Superior temporal gyrus (tissue), 1 donor: ENCODE measurements at regions not wholly inside any gene's neighbourhood (a gene's known extent, or its start where the extent isn't known, plus 50 kb on each side); places are given as distances from the start of the nearest gene placed in this dataset.

Experiments
- DNase-seq: peaks from one replicate; pipeline ENCODE4 v3.0.0-alpha.2; 2016; ENCODE audit errors: extremely low spot score

DNA sequence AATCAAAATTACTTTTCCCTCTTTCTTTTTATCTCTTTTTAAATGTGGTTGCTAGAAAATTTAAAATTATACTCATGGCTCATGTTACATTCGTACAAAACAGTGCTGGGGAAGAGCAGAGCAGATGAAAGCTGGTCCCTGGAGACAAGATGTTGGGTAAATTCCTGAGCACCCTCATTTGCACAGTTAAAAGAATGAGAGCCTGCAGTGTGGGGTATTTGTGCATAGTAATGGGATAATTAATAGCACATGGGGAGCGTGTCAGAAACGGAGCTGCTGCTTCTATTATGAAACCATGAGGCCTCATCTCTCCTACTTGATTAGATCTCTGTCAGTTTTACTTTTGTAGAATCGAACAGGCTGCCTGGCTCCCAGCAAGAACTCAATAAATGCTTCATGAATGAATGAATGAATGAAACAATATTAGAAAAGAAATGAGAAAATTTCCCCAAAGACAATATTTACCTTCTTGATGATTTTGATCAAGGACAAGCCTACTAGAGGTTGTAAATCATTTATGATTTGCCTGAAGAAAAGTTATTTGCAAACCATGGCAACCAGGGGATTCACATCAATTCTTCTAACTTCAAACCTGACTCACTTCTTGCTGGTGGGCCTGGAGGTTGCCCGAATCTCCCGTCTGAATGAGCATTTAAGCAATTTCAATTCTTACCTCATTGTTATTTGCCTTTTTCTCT lies 177.2 kb upstream of the TUT7 start:
- no peak for DNase-seq

DNA sequence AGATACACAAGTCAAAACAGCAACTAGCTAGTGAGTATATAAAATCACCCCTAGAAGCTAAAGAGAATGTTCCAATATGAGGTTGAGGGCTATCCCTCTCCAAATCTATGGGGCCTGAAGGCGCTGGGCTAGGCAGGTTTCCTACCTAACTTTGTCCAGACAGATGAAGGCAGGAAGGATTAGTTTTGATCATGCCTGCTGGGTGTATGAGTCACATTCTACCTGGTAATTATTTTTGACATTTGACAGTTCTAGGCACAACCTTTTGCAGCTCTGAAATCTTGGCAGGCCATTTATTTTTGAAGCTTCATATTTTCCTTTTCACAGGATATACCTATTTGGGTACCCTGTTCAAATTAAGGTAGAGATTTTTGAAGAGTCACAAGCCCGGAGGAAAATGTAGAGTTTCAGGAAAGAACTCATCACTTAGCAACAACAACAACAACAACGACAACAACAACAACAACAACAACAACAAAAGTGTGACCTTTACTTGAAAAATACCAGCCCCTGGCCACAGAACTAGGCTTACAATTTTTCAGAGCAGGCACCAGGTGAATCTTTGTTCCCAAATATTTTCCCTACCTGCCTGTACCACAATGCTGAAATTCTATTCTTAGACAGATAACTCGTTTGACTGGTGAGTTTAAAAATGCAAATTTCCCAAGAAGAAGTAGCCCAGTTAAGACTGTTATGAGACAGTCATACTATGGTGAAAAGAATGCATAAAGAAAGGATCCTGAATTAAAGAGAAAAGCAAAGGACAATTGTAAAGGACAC lies 175.5 kb upstream of the TUT7 start:
- no peak for DNase-seq

DNA sequence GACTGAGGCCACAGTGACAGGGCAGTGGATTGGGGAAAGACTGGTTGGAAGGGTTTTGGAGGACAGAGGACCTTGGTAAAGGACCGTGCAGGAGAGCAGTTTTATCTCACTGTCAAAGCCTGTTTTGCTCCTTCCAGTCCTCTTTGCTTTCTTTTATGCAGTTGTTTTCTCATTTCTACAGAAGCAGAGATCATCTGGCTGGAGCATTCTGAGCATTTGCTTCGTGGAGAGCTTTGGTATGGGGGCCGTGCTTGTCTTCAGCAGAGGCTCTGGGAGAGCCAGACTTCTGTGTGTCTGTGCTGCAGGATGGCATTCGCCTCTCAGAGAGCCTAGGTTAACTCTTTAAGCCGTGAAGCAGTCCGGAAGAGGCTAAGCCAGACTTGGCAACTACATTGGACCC lies 171.8 kb upstream of the TUT7 start:
- DNase-seq: no peak

DNA sequence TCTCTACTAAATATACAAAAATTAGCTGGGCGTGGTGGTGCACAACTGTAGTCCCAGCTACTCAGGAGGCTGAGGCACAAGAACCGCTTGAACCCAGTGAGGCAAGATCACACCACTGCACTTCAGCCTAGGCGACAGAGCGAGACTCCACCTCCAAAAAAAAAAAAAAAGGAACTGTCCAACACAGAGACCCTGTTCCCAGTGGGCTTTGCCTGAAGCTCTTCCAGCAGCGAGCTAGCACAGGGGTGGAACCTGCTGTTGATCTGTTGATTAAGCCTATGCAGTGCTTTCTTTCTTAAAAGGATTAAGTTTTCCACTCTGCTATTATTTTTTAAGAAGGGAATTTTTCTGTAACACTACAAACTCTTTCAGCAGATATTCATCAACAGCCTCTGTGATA lies 171.0 kb upstream of the TUT7 start:
- DNase-seq: no peak

DNA sequence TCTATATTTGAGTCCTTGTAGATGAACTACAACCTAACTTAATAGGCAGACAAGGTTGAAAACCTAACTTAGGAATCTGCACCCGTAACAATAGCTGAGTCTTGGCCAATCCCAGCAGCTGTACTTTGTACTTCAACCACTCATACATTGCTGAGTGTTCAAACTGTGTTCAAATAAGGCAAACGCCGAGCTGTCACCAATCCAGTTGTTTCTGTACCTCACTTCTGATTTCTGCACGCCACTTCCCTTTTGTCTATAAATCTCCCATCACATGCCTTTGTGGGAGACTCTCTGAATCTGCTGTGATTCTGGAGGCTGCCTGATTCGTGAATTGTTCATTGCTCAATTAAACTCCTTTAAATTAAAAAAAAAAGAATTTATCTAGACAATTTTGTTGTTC lies 167.8 kb upstream of the TUT7 start:
- DNase-seq: no peak

DNA sequence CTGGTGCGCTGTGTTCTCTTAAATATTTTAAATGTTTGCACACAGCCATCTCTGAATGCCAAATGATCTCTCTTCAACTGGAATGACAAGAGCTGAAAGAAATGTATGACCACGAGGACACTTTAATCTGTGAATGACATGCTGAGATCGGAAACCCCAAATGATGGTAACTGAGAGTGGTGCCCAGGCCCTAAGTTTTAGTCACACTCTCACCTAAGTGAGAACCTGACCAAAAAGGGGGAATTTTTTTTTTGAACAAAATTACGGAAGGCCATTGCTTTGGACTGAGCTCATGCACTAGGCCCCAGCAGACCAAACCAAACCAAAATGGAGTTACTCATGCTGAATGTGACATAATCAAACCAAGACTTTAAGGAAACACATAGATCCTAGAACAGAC lies 167.1 kb upstream of the TUT7 start:
- no peak for DNase-seq

DNA sequence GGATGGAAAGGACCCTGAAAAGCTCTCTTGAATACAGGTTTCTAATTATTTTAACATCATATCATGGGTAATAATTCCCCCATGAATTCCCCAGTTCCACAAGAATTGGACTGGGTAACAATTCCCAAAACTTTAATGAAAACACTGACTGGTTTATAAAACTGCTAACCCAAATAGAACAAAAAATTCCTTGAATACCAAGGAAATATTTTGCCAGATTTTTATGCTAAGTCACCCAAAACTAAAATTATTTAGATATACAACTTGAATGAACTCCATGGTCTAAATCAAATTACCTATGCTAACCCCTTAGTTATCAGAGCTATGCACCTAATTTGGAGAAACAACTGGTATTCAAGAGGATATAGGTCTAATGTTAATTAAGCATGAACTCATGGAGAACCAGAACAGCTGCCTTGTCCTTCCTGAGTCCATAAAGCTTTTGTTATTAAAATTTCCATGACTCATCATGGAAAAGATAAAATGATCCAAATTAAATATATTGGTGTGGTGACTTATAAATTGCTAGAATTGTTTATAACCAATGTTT lies 164.9 kb upstream of the TUT7 start:
- no peak for DNase-seq

DNA sequence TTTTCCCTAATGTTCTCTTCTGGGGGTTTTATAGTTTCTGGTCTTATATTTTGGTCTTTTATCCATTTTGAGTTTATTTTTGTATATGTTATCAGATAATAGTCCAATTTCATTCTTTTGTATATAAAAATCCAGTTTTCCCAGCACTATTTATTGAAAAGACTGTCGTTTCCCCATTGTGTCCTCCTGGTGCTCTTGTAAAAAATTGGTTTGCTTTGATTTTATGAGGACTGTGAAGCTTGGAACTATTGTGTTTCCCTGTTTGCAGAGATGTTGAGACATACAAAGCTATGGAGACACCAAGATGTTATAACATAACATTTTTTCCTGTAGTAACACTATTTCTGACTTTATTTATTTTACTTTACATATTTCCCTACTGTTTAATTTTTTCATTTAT lies 163.3 kb upstream of the TUT7 start:
- no peak for DNase-seq

DNA sequence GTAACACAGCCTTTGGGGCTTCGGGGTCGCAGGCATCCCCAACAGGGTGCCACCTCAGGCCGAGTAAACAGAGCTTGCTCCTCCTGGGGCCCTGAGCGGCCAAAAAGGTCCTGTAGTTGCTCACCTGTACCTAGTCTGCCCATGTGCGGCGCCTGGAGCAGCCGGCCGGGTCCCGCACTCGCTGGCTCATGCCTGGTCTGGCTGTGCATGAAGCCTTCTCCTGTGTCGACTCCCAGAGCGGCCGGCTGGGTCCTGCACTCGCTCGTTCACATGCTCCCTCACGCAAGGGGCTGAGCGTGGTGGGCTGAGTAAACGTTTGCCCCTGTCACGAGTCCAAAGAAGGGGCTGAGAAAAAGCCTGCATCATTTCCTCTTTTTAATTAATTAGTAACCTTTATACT lies 162.4 kb upstream of the TUT7 start:
- DNase-seq: no peak

DNA sequence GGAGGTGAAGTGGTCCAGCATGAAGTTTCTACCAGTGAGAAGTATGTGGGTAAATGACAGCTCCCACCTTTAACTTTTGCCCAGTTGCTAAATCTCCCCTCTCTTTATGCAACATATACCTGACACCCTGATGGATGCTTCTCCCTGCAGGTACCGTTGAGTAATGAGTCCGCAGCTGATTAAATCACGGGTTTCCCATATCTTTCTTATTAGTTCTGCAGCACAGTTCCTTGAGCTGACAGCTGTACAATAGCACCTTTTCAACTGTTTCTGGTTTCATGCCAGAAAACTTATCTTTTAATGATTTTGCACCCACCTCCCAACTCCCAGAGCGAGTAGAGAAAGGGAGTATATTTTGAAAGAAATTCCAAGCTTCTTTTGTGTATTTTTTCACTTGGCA lies 161.0 kb upstream of the TUT7 start:
- no peak for DNase-seq

DNA sequence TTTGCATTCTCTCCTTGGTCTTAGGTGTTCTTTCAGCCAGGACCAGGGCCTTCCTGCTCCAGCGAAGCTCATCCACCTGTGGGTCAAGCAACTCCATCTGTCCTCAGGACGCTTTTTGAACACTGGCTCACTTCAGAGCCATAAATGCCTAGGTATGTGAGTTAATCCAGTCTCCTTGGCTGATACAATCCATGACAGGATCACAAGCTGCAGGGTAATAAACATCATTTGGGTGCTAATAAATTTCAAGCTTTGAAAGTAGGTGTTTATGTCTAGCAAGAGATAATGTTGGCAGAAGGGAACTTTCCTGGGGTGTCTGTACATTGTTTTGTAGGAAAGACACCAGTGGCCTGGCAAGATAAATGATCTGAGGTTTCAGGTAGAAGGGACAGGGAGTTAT lies 159.2 kb upstream of the TUT7 start:
- DNase-seq: no peak

DNA sequence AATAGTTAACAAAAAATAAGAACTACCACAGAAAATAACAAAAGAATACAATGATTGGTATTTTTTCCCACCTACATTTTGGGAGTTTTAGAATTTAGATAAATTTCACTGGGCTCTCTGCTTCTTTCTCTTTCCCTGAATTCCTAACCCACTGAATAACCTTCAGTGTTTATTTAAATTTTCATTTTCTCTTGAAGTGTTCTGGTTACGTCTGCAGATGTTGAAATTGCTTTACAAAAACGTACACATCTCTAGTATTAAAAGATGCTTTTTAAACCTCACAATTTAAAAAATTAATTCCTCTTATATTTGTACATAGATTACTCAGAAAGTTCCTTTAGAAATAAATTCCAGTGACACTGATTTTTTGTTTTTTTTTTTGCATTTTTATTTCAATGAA lies 158.7 kb upstream of the TUT7 start:
- DNase-seq: no peak

DNA sequence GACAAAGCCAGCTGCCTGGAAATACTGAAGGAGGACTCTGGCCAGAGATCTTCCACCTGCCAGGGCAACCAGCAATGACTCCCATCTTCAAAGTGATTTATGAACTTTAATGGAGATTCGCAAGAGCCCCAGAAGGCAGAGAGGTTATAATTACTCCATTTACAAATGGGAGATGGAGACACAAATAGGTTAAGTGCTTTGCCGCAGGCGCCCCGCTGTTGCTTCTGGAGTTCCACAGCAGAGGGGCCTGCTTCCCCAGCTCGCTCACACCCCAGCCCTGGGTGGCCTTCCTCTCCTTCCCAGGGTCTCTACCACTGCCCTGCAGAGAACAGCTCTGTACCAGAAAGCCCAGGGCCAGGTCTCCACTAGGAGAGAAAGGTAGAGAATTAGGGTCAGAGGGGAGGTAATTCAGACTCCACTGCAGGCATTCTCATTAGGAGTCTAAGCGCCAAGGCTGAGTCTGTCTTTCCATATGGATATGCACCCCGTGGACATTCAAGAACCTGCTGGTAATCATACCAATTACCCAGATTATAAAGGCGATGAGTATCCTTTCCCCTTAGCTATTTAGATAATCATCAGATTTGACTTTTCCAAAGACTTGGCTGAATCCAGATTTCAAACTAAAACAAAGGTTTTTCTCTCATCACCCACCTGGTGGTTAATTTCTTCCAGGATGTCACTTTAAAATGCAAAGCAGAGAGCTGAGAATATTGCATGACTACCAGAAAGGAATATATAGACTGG lies 157.6 kb upstream of the TUT7 start:
- no peak for DNase-seq

DNA sequence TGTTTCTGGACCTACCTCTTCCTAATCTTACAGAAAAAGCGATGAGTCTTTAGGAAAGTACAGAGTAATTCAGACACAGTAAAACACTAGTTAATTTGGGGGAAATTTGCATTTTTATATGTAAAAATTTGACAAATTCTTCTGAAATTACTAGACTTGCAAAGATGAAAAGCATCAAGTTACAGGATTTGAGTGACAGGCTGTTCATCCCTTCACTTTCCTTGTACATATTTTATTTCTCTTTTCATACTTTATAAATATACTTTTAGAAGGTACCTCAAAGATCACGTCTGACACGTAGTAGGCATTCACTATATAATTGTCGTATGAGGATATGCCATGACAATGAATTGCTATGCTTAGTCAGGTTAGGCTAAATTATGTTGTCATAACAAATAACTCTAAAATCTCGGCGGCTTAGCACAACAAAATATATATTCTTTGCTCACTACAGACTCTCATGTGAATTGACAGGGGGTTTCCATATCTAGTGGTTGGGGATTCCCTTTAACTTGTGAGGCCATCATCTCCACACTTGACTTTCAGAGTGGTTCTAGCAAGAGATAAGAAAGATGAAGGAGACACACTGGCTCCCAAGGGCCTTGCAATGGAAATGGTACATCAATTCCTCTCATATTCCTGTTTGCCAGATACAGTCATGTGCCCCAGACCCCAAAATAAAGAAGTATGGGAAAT lies 154.1 kb upstream of the TUT7 start:
- no peak for DNase-seq

DNA sequence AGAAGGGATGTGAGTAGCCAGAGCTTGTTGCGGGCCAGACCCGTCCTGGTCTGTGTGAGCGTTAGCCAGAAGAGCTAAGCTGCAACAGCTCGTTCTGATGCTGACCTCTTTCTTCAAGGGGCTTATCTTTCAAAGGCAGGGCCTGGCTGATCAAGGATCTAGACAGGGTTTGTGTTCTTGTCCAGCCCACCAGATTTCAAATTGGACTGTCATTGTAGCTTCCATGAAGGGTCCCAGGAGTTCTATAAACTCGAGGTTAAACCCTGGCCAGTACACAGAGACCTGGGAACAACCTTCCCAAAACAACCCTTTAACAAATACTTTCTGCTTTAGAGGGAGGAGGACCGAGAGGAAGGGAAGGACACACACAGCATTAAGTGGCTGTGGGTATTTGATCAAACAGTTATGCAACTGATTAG lies 153.0 kb upstream of the TUT7 start:
- DNase-seq: no peak

DNA sequence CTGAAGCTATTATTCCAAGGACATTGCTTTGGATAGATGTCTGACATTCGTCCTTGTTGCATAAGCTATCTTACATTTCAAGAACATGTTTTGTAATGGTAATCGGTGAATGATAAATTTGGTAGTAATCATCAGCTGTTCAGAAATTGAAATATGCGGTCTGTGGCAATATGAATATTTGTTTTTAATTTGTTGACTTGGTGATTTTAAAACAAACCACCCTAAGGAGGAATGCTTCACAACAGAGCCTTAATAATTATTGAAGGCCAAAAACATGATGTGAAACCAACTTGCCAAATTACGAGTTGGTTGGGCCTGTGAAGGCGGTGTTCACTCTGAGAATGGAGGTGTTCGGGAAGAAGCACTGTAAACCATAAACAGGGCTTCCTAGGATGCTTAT lies 149.7 kb upstream of the TUT7 start:
- DNase-seq: no peak

DNA sequence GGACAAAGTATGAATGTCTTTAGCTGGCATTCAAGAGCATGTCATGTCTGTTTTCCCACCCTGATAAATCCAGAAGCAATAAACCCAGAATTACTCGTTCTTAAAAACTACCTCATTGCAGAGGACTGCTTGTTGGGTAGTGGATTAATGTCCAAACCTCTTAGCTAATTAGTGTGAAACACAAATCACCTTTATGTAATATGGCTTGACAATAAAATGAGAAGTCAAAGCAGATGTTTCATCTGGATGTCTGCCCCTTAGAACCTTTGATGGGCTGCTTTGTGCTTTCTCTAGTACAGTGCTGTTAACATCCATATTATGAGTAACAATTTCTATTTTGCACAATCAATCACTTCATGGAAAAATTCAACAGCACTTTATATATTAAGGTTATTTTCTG lies 149.1 kb upstream of the TUT7 start:
- no peak for DNase-seq

DNA sequence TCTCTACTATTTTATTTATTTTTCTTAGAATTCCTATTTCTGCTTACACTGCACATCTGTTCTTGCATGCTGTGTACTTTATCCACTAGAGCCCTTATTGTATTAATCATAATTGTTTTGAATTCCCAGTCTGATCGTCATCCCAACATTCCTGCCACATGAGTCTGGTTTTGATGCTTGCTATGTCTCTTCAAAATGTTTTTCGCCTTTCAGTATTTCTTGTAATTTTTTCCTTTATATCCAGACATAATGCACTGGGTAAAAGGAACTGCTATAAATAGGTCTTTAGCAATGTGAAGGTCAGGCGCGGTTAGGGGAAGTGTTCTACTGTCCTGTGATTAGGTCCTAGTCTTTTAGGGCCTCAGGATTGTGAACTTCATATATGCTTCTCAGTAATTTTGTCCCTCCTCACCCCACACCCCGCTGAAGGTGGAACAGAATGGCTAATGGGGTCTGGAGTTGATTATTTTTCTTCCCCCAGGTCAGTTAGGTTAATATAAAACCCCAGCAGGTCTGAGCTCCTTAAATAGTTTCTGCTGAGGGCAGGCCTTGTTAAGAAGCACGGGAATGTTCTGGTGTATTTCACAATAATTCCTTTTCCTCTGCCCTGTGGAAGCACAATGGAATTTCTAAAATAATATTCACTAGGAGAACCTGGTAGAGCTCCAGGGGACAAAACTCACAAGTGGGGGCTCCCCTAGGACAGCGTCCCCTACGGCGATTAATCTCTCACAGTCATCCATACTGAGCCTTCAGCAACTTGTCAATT lies 146.6 kb upstream of the TUT7 start:
- no peak for DNase-seq

DNA sequence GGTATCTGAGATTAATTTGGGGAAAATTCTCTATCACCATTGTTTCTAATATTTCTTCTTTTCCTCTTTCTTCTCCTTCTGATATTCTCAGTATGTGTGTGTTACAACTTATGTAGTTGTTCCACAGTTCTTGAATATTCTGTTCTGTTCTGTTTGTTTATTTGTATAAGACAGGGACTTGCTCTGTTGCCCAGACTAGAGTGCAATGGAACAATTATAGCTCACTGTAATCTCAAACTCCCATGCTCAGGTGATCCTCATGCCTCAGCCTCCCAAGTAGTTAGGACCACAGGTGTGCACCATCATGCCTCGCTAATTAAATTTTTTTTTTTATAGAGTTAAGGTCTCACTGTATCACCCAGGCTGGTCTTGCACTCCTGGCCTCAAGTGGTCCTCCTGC lies 145.8 kb upstream of the TUT7 start:
- DNase-seq: no peak

DNA sequence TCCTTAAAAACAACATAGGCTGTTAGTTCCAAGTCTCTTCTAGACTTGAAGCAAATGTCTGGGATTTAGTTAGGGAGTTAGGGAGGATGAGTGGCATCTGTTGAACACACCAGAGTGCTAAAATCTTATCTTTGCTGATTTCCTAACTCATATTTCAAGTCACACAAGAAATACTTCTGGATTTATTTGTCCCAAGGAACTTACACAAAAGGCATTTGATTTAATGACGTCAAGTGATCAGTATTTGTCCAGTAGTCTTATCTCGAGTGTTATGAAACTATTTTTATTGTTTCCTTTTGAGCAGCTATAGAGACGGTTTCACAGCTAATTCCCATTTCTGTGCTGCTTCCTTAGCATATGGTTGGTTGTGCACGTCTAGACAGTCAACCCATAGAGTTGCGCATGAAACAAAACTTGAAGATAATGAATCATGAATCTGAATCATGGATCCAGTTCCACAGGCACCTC lies 140.5 kb upstream of the TUT7 start:
- no peak for DNase-seq
